ENCODE measurements at regions not wholly inside any gene's neighbourhood (a gene's known extent, or its start where the extent isn't known, plus 50 kb on each side); places are given as distances from the start of the nearest gene placed in this dataset.
"Not testable (repeated sequence)": the region's sequence is repeated elsewhere in the genome, so short reads cannot be mapped to it uniquely, and the experiment has no call there.

DNA sequence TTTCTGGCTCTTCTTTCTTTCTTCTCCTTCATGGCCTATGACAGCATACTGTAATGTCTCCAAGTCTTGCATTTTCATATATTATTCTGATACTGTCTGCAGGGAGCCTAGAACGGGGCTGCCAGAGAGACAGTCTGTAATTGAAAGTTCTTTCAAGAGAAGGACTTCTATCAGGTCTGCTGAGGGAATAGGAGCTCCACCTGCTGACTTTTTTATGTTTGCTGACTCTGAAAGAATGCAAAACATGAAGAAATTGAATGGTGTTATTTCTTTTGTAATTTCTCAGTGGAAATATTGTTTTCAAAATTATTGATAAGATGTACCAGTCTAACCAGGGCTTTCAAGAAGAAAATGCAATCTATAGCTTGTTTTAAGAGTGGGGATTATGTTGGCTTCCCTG is 121.9 kb upstream of the RFX3 start:
- DNase-seq (ENCODE audit: extremely low read depth, low read depth) = no peak
- TF ChIP-seq, protein P1, sequence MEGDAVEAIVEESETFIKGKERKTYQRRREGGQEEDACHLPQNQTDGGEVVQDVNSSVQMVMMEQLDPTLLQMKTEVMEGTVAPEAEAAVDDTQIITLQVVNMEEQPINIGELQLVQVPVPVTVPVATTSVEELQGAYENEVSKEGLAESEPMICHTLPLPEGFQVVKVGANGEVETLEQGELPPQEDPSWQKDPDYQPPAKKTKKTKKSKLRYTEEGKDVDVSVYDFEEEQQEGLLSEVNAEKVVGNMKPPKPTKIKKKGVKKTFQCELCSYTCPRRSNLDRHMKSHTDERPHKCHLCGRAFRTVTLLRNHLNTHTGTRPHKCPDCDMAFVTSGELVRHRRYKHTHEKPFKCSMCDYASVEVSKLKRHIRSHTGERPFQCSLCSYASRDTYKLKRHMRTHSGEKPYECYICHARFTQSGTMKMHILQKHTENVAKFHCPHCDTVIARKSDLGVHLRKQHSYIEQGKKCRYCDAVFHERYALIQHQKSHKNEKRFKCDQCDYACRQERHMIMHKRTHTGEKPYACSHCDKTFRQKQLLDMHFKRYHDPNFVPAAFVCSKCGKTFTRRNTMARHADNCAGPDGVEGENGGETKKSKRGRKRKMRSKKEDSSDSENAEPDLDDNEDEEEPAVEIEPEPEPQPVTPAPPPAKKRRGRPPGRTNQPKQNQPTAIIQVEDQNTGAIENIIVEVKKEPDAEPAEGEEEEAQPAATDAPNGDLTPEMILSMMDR (IDR thresholded peaks at IDR 0.05; ENCODE audit: low read depth, low read length) = no peak

DNA sequence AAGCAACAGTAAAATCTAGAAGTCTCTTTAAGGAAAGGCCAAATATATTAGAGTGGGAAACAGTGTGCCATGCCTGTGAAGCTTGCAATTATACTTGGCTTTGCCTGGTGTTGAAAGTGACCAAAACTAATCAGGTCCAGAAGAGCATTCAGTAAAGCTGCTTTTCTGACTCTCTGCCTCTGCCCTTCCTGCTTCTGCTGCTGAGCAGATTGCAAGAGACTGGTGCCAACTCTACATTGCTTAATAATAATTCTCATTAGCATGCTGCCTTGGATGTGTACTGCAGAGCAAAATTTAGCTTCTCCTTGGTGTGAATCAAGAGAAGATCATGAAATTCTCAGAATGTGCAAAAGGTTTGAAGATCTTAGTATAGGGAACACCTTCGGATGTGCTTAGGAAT is 120.4 kb upstream of the RFX3 start:
- TF ChIP-seq, protein P1 (IDR thresholded peaks at IDR 0.05; ENCODE audit: low read depth, low read length) = no peak
- no peak for DNase-seq (ENCODE audit: extremely low read depth, low read depth)

DNA sequence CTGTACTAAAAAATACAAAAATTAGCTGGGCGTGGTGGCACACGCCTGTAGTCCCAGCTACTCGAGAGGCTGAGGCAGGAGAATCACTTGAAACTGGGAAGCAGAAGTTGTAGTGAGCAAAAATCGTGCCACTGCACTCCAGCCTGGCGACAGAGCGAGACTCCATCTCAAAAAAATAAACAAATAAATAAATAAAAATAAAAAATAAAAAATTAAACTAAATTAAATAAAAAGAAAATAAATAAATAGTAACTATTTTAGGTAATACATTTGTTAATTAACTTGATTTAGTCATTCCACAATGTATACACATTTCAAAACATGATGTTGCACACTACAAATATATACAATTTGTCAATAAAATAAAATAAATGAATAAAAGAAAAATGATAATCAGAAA is 116.3 kb upstream of the RFX3 start:
- DNase-seq (ENCODE audit: extremely low read depth, low read depth) = not testable (repeated sequence)

DNA sequence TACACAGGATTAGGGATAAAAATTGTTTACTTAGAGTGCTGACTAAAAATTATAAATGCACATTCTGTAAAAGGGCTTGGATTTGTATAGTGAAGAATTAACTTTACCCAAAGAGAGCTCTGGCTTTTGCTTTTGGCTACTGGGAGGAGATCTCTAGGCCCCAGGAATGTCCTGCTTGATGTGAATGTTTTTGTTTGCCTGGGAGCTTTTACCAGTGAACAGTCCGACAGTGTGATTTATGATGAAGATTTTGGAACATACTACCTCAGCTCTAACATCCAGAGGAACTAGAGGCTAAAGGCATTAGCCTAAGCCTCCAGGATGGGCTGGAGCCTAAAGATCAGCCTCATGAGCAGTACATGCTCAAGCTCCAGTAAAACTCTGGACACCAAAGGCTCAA is 103.7 kb upstream of the RFX3 start:
- DNase-seq (ENCODE audit: extremely low read depth, low read depth) = no peak
- TF ChIP-seq, protein P1 (IDR thresholded peaks at IDR 0.05; ENCODE audit: low read depth, low read length) = no peak

DNA sequence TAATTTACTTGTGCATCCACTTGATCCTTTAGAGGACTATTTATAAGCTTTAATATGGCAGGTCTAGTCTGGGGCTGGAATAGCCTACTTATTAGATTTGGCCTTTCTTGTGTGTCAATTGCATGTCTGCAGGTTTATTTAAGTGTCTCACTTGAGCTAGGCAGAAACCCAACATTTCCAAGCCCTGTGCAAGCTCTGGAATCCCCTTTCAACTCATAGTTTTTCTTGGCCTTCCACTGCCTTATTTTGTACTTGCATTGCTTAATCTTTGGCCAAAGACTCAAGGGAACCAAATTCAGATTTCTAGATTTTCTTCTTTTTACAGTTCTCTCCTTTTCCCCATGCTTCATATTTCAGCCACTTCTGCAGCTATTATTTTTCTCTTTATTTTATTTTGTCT is 102.4 kb upstream of the RFX3 start:
- no peak for DNase-seq (ENCODE audit: extremely low read depth, low read depth)
- TF ChIP-seq, protein P1 (IDR thresholded peaks at IDR 0.05; ENCODE audit: low read depth, low read length) = no peak

DNA sequence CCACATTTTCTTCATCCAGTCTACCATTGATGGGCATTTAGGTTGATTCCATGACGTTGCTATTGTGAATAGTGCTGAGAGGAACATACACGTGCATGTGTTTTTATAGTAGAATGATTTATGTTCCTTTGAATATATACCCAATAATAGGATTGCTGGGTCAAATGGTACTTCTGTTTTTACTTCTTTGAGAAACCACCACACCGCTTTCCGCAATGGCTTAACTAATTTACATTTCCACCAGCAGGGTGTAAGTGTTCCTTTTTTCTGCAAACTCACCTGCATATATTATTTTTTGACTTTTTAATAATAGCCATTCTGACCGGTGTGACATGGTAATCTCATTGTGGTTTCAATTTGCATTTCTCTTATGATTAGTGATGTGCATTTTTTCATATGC is 82.2 kb upstream of the RFX3 start:
- DNase-seq (ENCODE audit: extremely low read depth, low read depth) = no peak
- TF ChIP-seq, protein P1 (IDR thresholded peaks at IDR 0.05; ENCODE audit: low read depth, low read length) = no peak

DNA sequence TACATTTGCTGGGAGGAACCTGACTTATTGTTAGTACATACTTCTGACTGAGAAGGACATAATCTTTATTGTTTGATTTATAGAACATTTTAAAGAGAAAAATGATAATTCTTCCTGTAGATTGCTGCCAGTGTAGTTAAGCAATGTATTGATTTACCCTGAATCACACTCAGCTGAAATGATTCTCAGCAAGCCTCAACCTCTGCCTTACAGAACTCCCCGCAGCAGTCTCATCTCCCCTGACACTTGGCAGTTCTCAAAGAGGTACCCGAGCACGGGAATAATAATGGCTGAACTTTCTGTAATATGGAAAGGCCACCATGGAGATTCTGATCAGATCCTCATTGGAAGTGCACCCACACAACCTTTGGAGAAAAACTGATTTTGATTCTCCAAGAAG is 74.9 kb upstream of the RFX3 start:
- TF ChIP-seq, protein P1 (IDR thresholded peaks at IDR 0.05; ENCODE audit: low read depth, low read length) = no peak
- DNase-seq (ENCODE audit: extremely low read depth, low read depth) = no peak

DNA sequence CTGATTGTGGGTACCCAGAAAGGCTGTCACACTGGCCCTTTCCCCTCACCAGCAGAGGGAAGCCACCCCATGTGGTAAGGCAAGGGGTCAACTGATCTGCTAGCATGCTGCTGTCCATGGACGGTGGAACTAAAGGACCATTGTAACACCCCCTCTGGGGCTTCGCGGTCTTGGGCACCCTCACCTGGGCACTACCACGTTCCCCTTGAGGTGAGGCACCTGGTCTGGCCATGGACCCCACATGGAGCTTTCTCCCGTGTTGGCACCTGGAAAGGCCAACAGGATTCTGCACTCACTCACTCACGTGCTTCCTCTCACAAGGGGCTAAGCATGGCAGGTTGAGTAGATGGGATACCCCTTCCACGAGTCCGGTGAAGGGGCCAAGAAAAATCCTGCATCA is 72.0 kb upstream of the RFX3 start:
- no peak for DNase-seq (ENCODE audit: extremely low read depth, low read depth)
- TF ChIP-seq, protein P1 (IDR thresholded peaks at IDR 0.05; ENCODE audit: low read depth, low read length) = no peak

Data from AG09319 (cell line).